Hepatocyte (in vitro differentiated cells): ENCODE measurements at regions not wholly inside any gene's neighbourhood (a gene's known extent, or its start where the extent isn't known, plus 50 kb on each side); places are given as distances from the start of the nearest gene placed in this dataset.

Source experiments
- CTCF ChIP-seq: fragments of 200-600 bp; sonication (generic); IDR thresholded peaks from 2 replicates; pipeline ENCODE4 v1.5.1; 2016; ENCODE audit warnings: antibody characterized with exemption, mild to moderate bottlenecking; ENCODE audit not compliant: poor library complexity
- EZH2phosphoT487 ChIP-seq: fragments of 200-600 bp; sonication (generic); IDR thresholded peaks from one replicate; pipeline ENCODE4 v1.6.1; 2018; ENCODE audit warnings: antibody characterized with exemption, mild to moderate bottlenecking, low read depth, moderate library complexity; ENCODE audit not compliant: unreplicated experiment, severe bottlenecking

- no peak for TF ChIP-seq CTCF
- TF ChIP-seq EZH2phosphoT487 = no peak
Measured at GRCh38 chr4:156111686-156112085, 158.0 kb upstream of the CTSO start.
